GM21786 (cell line): ENCODE measurements at regions not wholly inside any gene's neighbourhood (a gene's known extent, or its start where the extent isn't known, plus 50 kb on each side); places are given as distances from the start of the nearest gene placed in this dataset.
"Not testable (repeated sequence)": the region's sequence is repeated elsewhere in the genome, so short reads cannot be mapped to it uniquely, and the experiment has no call there.

Experiments used
- ATAC-seq: cut with Tn5 transposase; IDR thresholded peaks from one replicate; pipeline ENCODE4 v1.9.1; 2021; ENCODE audit not compliant: unreplicated experiment

- no peak for ATAC-seq
These were observed 50.4 kb upstream of the CACUL1 start for GRCh38 chr10:118805146-118805545.

DNA sequence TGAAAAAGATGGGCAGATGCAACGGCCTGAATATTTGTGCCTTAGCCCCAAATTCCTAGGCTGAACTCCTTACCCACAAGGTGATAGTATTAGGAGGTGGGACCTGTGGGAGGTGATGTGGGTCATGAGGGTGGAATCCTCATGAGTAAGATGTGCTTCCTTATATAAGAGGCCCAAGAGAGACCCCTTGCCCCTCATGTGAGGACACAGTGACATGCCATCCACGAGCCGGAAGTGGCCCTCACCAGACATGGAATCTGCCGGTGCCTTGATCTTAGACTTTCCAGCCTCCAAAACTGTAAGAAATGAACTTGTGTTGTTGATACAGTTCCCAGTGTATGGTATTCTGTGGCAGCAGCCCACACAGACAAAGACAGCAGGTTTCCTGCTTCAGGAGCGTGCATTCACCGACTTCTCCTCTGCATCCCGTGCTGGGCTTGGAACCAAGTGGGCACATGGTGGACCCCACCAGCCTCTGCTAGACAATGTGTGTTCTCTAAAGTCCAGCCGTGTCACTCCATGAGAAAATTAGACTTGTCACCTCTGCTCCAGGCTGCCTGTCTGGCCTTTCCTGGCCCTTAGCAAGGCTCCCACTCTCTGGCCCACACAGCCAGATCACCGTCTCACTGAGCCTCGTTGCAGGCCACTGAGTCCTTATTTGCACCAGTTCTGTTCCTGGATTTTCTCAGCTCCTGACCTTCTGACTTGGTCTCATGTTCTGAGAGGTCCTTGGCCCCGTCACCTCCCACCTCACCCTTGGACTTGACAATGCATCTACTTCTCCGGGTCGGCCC is 52.9 kb upstream of the CACUL1 start:
- ATAC-seq = no peak

- no peak for ATAC-seq
These were observed 54.0 kb upstream of the CACUL1 start for GRCh38 chr10:118808601-118809356.

DNA sequence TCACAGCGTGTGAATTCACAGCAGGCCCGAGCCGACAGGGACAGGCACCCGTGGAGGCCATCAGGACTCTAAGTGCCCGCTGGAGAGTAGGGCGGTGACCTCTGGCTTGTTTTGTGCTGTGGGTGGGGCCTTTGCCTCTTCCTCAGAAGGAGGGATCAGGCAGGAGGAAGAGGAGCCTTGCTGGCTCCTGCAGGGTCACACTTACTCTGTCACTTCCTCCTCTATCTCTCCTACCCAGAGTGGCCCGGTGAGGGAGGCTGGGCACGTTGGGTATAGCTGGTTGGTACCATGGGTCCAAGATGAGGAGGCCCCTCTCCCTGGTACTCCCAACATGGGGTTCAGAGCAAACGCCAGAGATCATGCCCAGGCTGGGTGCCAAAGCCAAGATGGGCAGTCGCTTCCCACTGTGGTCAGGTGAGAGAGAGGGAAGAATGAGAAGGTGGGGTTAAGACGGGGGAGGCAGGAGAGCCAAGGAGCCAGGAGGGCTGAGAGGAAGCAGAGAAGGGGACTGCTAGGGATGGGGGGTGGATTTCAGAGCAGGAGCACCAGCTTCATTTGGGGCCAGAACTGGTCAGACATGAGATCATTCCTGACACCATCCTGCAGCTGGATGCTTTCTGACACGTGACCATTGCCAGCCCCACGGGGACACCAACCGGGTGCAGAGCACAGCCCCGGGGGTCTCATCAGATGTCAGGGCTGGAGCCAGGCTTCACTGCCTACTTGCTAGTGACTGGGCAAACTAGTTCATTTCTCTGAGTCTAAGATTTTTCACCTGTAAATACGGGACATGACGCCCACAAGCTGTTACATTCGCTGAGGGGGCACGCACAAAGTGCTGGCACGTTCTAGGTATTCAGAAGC is 54.8 kb upstream of the CACUL1 start:
- no peak for ATAC-seq

DNA sequence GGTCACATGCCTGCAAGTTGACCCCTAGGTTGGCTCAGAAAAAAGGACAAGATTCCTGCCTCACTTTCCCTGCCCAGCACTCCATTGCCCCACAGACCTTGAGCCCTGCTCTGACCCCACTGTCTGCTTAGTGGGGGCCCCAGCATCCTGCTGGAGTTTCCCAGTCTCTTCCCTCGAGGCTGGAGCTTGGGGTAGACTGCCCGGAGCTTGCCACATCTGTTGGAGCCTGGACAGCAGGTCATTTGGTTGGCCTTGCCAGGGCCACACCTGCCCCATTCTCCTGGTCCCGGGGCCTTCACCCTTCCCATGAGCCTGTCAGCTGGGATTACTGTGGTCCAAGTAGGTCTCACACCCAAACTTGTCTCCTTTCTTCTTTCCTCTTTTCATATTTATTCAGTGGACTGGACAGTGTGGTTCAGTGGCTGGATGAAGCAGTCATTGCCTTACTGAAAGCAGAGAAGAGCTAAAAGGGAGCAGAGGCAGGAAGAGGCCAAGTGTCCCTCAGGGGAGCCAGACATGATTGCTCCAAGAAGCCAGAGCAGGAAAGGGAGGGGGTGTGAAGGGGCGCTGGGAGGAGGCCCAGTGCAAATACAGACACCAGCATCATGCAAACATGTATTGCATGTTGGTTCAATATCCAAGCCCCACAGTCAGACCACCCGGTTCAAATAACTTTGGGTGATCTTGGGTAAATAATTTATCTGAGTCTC is 56.2 kb upstream of the CACUL1 start:
- no peak for ATAC-seq

- ATAC-seq = no peak
These were observed 57.1 kb upstream of the CACUL1 start for GRCh38 chr10:118811675-118812392.

DNA sequence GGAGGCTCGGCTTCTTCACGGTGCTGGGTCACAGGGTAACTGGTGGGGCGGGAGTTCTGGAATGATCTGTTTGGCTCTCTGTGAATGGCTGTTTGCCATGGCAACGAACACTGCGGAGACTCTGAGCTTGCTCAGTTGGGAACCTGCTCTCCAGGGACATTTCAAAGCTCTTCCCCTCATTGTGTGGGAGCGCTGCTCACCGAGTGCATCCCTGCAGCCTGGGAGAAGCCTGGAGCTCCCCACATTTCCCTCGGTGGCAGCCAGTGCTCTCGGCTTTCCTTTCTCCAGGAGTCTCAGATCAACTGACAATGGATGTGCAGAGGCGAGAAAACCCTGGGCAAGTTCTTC is 57.6 kb upstream of the CACUL1 start:
- ATAC-seq = no peak

DNA sequence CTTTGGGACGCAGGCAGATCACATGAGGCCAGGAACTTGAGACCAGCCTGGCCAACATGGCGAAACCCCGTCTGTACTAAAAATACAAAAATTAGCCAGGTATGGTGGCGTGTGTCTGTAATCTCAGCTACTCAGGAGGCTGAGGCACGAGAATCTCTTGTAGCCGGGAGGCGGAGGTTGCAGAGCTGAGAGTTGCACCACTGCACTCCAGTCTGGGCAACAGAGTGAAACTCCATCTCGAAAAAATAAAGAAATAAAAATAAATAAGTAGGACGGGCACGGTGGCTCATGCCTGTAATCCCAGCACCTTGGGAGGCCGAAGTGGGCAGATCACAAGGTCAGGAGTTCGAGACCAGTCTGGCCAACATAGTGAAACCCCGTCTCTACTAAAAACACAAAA is 58.2 kb upstream of the CACUL1 start:
- not testable (repeated sequence) for ATAC-seq

GRCh38 chr10:118816471-118817168 is 61.9 kb upstream of the CACUL1 start:
- no peak for ATAC-seq

- ATAC-seq = no peak
These were observed 62.7 kb upstream of the CACUL1 start for GRCh38 chr10:118817328-118818068.

- ATAC-seq = no peak
These were observed 64.0 kb upstream of the CACUL1 start for GRCh38 chr10:118818621-118819221.

DNA sequence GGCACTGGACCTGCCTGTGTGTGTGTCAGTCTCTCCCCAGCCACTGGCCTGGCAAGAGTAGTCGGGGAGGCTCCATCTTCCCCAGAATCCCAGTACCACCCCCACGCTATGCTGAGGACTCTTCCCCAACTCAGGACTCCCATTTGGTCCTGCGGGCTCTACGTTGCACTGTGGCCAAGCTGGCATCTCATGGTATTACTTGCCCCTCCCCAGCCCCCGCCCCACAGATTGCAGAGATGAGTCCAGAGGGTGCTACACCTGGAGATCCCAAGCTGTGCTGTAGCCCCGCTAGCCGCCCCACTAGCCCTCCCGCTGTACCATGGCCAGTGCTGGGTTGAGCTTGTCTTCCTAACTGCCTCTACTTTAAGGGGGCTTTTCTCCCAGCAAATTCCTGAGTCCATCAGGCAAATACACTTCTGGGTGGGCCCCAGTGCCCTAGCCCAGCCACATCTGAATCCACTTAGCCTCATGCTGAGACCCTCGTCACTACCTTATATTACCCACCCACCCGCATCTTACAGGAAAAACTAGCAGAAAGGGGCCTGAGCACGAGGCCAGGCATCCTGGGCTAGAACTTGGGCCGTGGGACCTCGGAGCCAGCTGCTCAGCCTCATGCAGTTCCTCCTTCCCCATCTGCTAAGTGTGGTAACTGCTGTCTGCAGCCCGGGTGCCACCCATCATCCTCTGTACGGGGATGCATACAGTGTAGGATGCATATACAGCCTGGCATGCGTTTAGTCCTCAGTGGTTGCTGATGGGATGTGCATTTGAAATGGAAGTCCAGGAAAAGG is 65.8 kb upstream of the CACUL1 start:
- no peak for ATAC-seq

DNA sequence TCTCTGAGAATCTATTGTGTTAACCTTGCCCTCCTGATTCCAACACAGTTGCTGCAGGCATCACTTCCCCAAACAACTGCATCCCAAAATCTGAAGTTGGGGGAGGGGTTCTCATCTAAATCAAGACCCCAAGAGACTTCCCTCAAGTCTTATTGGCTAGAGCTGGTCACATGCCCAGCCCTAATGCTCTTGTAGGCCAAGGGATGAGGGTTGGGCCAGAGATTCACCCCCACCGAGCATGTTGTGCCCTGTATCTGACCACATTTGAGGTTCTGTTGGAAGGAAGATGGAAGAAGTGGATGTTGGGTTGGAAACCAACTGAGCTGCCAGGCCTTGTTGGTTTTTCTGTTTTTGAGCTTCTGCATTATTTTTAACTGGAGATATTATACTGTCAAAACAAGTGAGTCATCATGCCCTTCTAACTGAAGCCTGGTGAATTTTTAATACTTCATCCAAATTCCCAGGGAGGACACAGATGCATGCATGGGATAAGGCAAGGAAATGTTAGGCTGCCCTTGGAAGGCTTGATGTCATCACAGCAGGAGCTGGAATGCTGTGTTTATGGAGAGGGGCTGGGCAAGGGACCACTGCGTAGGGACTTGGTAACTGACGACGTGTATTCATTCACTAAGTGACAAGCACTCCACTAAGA is 68.6 kb upstream of the CACUL1 start:
- ATAC-seq = no peak

GRCh38 chr10:118827053-118827452 is 72.3 kb upstream of the CACUL1 start:
- ATAC-seq = no peak

DNA sequence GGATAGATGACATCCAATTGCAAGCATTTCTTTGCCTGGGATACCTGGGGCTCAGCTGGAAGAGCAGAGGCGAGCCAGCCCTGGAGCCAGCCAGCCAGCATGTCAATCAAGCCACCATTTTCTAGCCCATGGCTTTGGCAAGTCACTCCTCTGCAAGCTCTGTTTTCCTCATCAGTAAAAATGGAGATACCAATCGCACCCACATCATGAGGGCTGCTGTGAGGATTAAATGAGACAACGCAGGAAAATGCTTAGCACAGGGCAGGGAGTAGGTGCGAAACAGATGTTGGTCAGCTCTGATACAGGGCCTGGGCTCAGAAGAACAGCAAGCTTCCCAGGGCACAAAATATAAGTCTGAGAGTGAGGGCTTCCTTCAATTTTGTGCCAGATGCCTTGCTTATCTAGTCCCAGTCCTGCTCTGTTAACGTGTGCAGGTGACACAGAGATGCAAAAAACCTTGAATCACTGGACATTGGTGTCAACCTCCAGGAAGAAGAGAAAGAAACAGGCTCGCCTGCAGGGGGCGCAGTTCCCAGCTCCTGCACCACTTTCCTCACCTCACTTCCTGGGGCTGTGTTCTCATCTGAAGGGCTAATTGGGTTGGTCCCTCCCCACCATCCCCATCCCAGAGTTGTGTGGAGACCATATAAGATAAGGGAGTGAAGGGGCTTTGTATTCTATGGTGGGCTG is 72.8 kb upstream of the CACUL1 start:
- no peak for ATAC-seq

GRCh38 chr10:118832241-118832651 is 77.5 kb upstream of the CACUL1 start:
- ATAC-seq = no peak

DNA sequence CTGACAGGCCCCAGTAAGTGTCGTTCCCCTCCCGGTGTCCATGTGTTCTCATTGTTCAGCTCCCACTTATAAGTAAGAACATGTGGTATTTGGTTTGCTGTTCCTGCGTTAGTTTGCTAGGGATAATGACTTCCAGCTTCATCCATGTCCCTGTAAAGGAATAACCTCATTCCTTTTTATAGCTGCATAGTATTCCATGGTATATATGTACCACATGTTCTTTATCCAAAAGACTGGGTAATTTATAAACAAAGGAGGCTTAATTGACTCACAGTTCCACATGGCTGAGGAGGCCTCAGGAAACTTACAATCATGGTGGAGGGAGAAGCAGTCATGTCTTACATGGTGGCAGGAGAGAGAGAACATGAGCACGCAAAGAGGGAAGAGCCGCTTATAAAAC is 79.6 kb upstream of the CACUL1 start:
- ATAC-seq = not testable (repeated sequence)
